ENCODE measurements at regions not wholly inside any gene's neighbourhood (a gene's known extent, or its start where the extent isn't known, plus 50 kb on each side); places are given as distances from the start of the nearest gene placed in this dataset.

DNA sequence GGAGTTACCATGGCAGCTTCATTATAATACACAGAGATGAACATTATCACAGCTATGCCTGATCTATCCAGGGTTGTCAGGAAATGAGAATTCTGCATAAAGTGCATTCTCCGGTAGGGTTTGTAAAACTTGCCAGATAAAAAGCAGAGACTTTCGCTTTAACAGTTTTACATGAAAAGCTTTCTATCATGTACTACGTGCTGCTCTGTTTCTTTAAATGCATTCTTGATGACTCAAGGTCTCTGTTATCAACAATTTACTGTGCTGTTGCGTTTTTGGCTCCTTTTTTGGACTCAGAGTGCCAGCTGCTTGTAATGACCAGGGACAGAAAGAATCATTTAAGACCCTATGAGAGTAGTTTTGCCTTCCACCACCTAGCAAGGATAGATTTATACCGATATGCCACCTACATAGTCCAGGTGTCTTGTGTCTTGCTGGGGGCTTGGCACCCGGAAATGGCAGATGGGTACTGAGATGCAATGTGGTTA lies 371.2 kb downstream of the BTG1 start:
- no peak overlapping the region for H3K4me3 Mint-ChIP-seq
- DNase-seq: no peak
- TF ChIP-seq, protein P1, sequence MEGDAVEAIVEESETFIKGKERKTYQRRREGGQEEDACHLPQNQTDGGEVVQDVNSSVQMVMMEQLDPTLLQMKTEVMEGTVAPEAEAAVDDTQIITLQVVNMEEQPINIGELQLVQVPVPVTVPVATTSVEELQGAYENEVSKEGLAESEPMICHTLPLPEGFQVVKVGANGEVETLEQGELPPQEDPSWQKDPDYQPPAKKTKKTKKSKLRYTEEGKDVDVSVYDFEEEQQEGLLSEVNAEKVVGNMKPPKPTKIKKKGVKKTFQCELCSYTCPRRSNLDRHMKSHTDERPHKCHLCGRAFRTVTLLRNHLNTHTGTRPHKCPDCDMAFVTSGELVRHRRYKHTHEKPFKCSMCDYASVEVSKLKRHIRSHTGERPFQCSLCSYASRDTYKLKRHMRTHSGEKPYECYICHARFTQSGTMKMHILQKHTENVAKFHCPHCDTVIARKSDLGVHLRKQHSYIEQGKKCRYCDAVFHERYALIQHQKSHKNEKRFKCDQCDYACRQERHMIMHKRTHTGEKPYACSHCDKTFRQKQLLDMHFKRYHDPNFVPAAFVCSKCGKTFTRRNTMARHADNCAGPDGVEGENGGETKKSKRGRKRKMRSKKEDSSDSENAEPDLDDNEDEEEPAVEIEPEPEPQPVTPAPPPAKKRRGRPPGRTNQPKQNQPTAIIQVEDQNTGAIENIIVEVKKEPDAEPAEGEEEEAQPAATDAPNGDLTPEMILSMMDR (IDR thresholded peaks at IDR 0.05): no peak
- no peak overlapping the region for H3K27ac Mint-ChIP-seq
- no peaks in the 10 kb centered on the region for H3K9me3 Mint-ChIP-seq
- no peaks in the 10 kb centered on the region for H3K27me3 Mint-ChIP-seq (ENCODE audit: low read depth, poor library complexity)
- peaks cover 17% of the 10 kb centered on the region for H3K4me1 Mint-ChIP-seq
- no peaks in the 10 kb centered on the region for H3K36me3 Mint-ChIP-seq (ENCODE audit: low read depth)

DNA sequence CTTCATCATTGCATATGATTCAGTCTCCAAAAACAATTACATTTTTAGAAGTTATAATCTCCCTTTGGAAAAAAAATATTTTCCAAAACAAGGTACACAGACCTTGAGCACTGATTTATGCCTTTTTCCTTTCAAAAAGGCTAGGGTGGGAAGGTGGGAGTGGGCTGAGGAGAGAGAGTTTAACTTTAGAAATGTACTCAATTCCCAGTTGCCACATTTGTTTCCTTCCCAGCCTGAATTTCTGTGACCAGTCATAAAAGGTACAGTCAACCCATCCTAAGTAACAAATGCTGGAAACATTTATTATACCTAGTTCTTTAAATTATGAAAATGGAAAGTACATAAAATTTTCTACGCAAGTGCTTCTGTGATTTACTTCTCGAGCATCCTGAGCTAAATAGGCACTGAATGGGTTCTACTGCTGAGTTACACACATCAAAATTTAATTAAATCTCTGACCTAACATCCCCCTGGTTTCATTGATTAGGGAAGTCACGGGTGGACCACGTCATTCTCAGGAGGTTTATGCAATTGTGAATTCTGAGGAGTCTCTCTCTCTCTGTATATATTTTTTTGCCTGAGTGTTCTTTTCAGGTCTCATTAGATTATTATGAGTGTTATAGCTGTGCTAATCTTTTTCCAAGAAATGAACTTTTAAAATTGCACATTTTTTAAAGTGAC lies 371.8 kb downstream of the BTG1 start:
- Mint-ChIP-seq H3K27me3 (ENCODE audit: low read depth, poor library complexity) (no peaks in the 10 kb centered on the region), H3K27ac (no peak overlapping the region), H3K36me3 (ENCODE audit: low read depth) (no peaks in the 10 kb centered on the region), H3K4me1 (peaks cover 11% of the 10 kb centered on the region), H3K4me3 (no peak overlapping the region), H3K9me3 (no peaks in the 10 kb centered on the region)
- TF ChIP-seq, protein P1 (IDR thresholded peaks at IDR 0.05): no peak
- no peak for DNase-seq

DNA sequence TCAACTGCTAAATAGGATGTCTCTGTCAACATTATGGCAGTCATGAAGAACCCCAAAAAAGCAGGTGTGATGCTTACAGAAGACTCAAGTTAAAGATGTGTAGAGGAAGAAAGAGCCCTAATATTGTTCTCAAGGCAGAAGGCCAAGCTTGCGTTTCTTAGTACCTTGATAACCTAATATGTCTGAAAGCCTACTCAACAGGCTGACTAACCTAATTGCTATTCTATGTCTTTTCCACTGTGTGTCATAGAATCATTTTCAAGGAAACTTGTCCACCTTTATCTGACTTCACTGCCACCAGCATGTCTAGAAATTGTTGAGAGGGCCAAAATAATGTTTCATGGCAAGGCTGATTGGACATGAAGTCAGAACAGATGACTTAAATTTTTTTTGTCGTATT lies 373.2 kb downstream of the BTG1 start:
- Mint-ChIP-seq H3K4me3 (no peak overlapping the region), H3K27ac (no peak overlapping the region), H3K9me3 (no peaks in the 10 kb centered on the region), H3K36me3 (ENCODE audit: low read depth) (no peaks in the 10 kb centered on the region), H3K4me1 (no peaks in the 10 kb centered on the region), H3K27me3 (ENCODE audit: low read depth, poor library complexity) (no peaks in the 10 kb centered on the region)
- TF ChIP-seq, protein P1 (IDR thresholded peaks at IDR 0.05): no peak
- no peak for DNase-seq

DNA sequence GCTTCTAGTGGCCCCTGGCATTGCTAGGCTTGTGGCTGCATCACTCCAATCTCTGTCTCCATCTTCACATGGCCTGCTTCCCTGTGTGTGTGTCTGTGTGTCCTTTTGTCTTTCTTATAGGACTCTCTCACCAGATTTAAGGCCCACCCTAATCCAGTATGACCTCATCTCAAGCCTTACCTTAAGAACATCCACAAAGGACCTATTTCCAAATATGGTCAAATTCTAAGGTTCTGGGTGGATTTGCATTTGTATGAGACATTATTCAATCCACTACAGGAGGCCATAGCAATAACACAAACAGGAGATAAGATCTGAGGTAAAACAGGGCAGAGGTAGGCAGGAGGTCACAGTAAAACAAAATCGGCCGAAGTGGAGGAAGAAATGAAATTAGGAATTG lies 375.9 kb downstream of the BTG1 start:
- no peak for DNase-seq
- no peak overlapping the region for H3K4me3 Mint-ChIP-seq
- no peak overlapping the region for H3K27ac Mint-ChIP-seq
- H3K36me3 Mint-ChIP-seq (ENCODE audit: low read depth): no peaks in the 10 kb centered on the region
- no peaks in the 10 kb centered on the region for H3K9me3 Mint-ChIP-seq
- TF ChIP-seq, protein P1 (IDR thresholded peaks at IDR 0.05): no peak
- H3K4me1 Mint-ChIP-seq: no peaks in the 10 kb centered on the region
- no peaks in the 10 kb centered on the region for H3K27me3 Mint-ChIP-seq (ENCODE audit: low read depth, poor library complexity)

DNA sequence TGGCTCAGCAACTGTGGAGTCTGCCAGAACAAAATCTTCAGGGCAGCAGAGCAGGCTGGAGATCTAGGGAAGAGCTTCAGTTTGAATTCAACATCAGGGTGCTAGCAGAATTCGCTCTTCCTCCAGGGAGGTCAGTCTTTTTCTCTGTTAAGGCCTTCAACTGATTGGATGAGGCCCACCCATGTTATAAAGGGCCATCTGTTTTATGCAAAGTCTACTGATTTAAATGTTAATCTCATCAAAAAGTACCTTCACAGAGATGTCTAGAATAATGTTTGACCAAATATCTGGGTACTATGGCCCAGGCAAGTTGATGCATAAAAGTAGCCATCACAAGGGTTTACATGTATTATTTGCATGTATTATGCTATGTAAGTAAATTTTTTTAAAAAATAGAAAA lies 378.4 kb downstream of the BTG1 start:
- TF ChIP-seq, protein P1 (IDR thresholded peaks at IDR 0.05): no peak

DNA sequence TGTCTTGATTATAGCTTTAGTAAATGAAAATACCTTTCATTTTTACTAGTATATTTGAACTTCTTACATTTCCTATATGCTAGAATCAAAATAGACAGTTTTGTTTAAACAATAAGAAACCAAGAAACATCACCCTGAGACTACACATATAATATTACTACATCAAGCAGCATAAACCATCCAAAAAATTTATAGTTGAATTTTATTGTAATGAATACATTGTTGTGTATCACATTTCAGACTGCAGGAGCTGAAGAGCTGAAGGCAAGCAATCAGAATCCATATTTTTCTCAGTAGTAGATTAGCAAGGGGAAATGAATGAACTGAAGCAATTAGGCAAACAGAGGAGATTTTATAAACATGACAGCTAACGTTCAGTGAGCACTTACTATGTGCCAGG lies 379.2 kb downstream of the BTG1 start:
- Mint-ChIP-seq H3K9me3 (peaks cover 3% of the 10 kb centered on the region), H3K36me3 (ENCODE audit: low read depth) (no peaks in the 10 kb centered on the region)

More for the DNA sequence above, 378.4 kb downstream of the BTG1 start:
- Mint-ChIP-seq H3K27me3 (ENCODE audit: low read depth, poor library complexity) (no peaks in the 10 kb centered on the region), H3K9me3 (no peaks in the 10 kb centered on the region), H3K36me3 (ENCODE audit: low read depth) (no peaks in the 10 kb centered on the region), H3K4me3 (no peak overlapping the region), H3K27ac (no peak overlapping the region), H3K4me1 (no peaks in the 10 kb centered on the region)
- DNase-seq: no peak

More for the DNA sequence above, 379.2 kb downstream of the BTG1 start:
- DNase-seq: no peak
- H3K4me1 Mint-ChIP-seq: no peaks in the 10 kb centered on the region
- no peak overlapping the region for H3K4me3 Mint-ChIP-seq
- H3K27me3 Mint-ChIP-seq (ENCODE audit: low read depth, poor library complexity): no peaks in the 10 kb centered on the region
- no peak overlapping the region for H3K27ac Mint-ChIP-seq
- TF ChIP-seq, protein P1 (IDR thresholded peaks at IDR 0.05): no peak

All from nephron progenitor cell (in vitro differentiated cells).